IMR-90 (cell line): ENCODE measurements at regions not wholly inside any gene's neighbourhood (a gene's known extent, or its start where the extent isn't known, plus 50 kb on each side); places are given as distances from the start of the nearest gene placed in this dataset.

ENCODE experiments used
- ATAC-seq: fragments of 200-7000 bp; cut with Tn5 transposase; 2 replicates; pipeline ENCODE4 v1.9.1; 2020; ENCODE audit warnings: low read depth, mild to moderate bottlenecking, moderate library complexity
- BruUV-seq: library from RNA; stranded (reverse); fragments of 400-500 nt; replicated peaks from 2 replicates; lab custom pipeline; 2021; lab: Mats Ljungman, UMichigan
- CTCF ChIA-PET: fragments of 300-600 bp; formaldehyde crosslinking; extraction: SDS; loops from one replicate; lab custom pipeline; 2021; ENCODE audit warnings: antibody characterized with exemption; lab: Yijun Ruan, JAX
- POLR2A ChIA-PET: fragments of 300-600 bp; sonication (Branson Sonifier 250); formaldehyde crosslinking; loops from one replicate; lab custom pipeline; 2022; ENCODE audit warnings: antibody characterized with exemption; ENCODE audit not compliant: unreplicated experiment; lab: Charles Lee
- DNase-seq: peaks from one replicate; pipeline ENCODE4 v3.0.0; 2013
- H2AFZ ChIP-seq: replicated peaks from 2 replicates; pipeline ENCODE3; 2013; ENCODE audit warnings: low read length, mild to moderate bottlenecking; ENCODE audit not compliant: poor library complexity
- H2AK5ac ChIP-seq: 2 replicates; pipeline ENCODE4 v1.6.1; 2013; ENCODE audit warnings: low read depth, low read length, inconsistent platforms
- H2AK9ac ChIP-seq: replicated peaks from 2 replicates; pipeline ENCODE3; 2013; ENCODE audit warnings: mild to moderate bottlenecking, low read depth, low read length, moderate library complexity; ENCODE audit not compliant: poor library complexity
- H2BK120ac ChIP-seq: 2 replicates; pipeline ENCODE4 v1.6.1; 2013; ENCODE audit warnings: low read depth, low read length, inconsistent platforms
- H2BK15ac ChIP-seq: 3 replicates; pipeline ENCODE4 v1.6.1; 2013; ENCODE audit warnings: low read depth, low read length, inconsistent platforms
- H2BK20ac ChIP-seq: 2 replicates; pipeline ENCODE4 v1.6.1; 2013; ENCODE audit warnings: low read depth, mild to moderate bottlenecking, inconsistent platforms, low read length, moderate library complexity
- H2BK5ac ChIP-seq: 2 replicates; pipeline ENCODE4 v1.6.1; 2013; ENCODE audit warnings: mild to moderate bottlenecking, low read depth, low read length, inconsistent platforms; ENCODE audit not compliant: poor library complexity, severe bottlenecking
- H3K14ac ChIP-seq: replicated peaks from 2 replicates; pipeline ENCODE4 v1.6.1; 2013; ENCODE audit warnings: low read depth, low read length, inconsistent platforms
- H3K18ac ChIP-seq: 2 replicates; pipeline ENCODE4 v1.6.1; 2013; ENCODE audit warnings: low read depth, low read length, control low read depth
- H3K23ac ChIP-seq: 2 replicates; pipeline ENCODE4 v1.6.1; 2013; ENCODE audit warnings: low read depth, low read length, inconsistent platforms
- H3K27ac ChIP-seq: 2 replicates; pipeline ENCODE4 v1.5.1; 2013; ENCODE audit warnings: mild to moderate bottlenecking, control low read depth, low read length; ENCODE audit not compliant: insufficient read depth
- H3K27me3 ChIP-seq: 2 replicates; pipeline ENCODE4 v1.6.1; 2013; ENCODE audit warnings: low read length; ENCODE audit not compliant: control insufficient read depth, insufficient read depth
- H3K36me3 ChIP-seq: 2 replicates; pipeline ENCODE4 v1.6.1; 2013; ENCODE audit warnings: low read length, mixed read lengths; ENCODE audit not compliant: control insufficient read depth, insufficient read depth
- H3K4ac ChIP-seq: 2 replicates; pipeline ENCODE4 v1.6.1; 2013; ENCODE audit warnings: low read depth, low read length, inconsistent platforms
- H3K4me1 ChIP-seq: 2 replicates; pipeline ENCODE4 v1.6.1; 2013; ENCODE audit warnings: low read length, mixed read lengths; ENCODE audit not compliant: control insufficient read depth, insufficient read depth
- H3K4me2 ChIP-seq: 2 replicates; pipeline ENCODE4 v1.6.1; 2013; ENCODE audit warnings: low read depth, mild to moderate bottlenecking, control low read depth, low read length, moderate library complexity
- H3K4me3 ChIP-seq: 2 replicates; pipeline ENCODE4 v1.5.1; 2013; ENCODE audit warnings: low read depth, mild to moderate bottlenecking, control low read depth, low read length, moderate library complexity; ENCODE audit not compliant: insufficient read depth
- H3K56ac ChIP-seq: 2 replicates; pipeline ENCODE4 v1.6.1; 2013; ENCODE audit warnings: low read length, inconsistent platforms; ENCODE audit not compliant: insufficient read depth; ENCODE audit errors: extremely low read depth
- H3K79me1 ChIP-seq, 2 experiments: 2 replicates each; pipeline ENCODE4 v1.6.1; 2013; ENCODE audit warnings: low read length in 2 of 2, inconsistent platforms in 1 of 2, low read depth in 1 of 2
- H3K9ac ChIP-seq: 2 replicates; pipeline ENCODE4 v1.6.1; 2013; ENCODE audit warnings: low read depth, low read length, control low read depth
- H3K9me1 ChIP-seq: 2 replicates; pipeline ENCODE4 v1.6.1; 2013; ENCODE audit warnings: low read length, inconsistent platforms; ENCODE audit not compliant: insufficient read depth
- H3K9me3 ChIP-seq: 2 replicates; pipeline ENCODE4 v1.6.1; 2013; ENCODE audit warnings: low read length; ENCODE audit not compliant: control insufficient read depth, insufficient read depth
- H4K20me1 ChIP-seq: 2 replicates; pipeline ENCODE4 v1.6.1; 2013; ENCODE audit warnings: low read length, inconsistent platforms; ENCODE audit not compliant: insufficient read depth
- H4K5ac ChIP-seq: 2 replicates; pipeline ENCODE4 v1.6.1; 2013; ENCODE audit warnings: mild to moderate bottlenecking, low read depth, low read length, control low read depth
- H4K8ac ChIP-seq, 2 experiments: 2 replicates each; pipeline ENCODE4 v1.6.1; 2013; ENCODE audit warnings: low read depth in 2 of 2, low read length in 2 of 2, control low read depth in 1 of 2, inconsistent platforms in 1 of 2
- H4K91ac ChIP-seq: 2 replicates; pipeline ENCODE4 v1.6.1; 2013; ENCODE audit warnings: low read depth, low read length, inconsistent platforms; ENCODE audit not compliant: insufficient read depth
- BHLHE40 ChIP-seq: fragments of 150-350 bp; IDR thresholded peaks from 2 replicates; pipeline ENCODE4 v1.6.1; 2016; ENCODE audit warnings: mild to moderate bottlenecking, low read depth, low read length
- CEBPB ChIP-seq: IDR thresholded peaks from 2 replicates; pipeline ENCODE4 v1.6.1; 2012; ENCODE audit warnings: low read depth, low read length, improper control_type of control experiment
- CHD1 ChIP-seq: IDR thresholded peaks from 2 replicates; pipeline ENCODE4 v1.6.1; 2012; ENCODE audit warnings: low read depth, low read length, improper control_type of control experiment
- ELK1 ChIP-seq: fragments of 150-350 bp; IDR thresholded peaks from 2 replicates; pipeline ENCODE4 v1.6.1; 2016; ENCODE audit warnings: low read depth, mild to moderate bottlenecking, low read length, moderate library complexity, borderline replicate concordance
- FOS ChIP-seq: fragments of 150-350 bp; IDR thresholded peaks from 2 replicates; pipeline ENCODE4 v1.6.1; 2016; ENCODE audit warnings: low read depth, low read length
- MAZ ChIP-seq: IDR thresholded peaks from 2 replicates; pipeline ENCODE4 v1.6.1; 2012; ENCODE audit warnings: low read depth, mild to moderate bottlenecking, low read length, improper control_type of control experiment, moderate library complexity, borderline replicate concordance
- NFE2L2 ChIP-seq: fragments of 150-350 bp; IDR thresholded peaks from 2 replicates; pipeline ENCODE4 v1.6.1; 2016; ENCODE audit warnings: low read depth, mild to moderate bottlenecking, low read length
- POLR2A ChIP-seq: IDR thresholded peaks from 2 replicates; pipeline ENCODE4 v1.6.1; 2012; ENCODE audit warnings: mild to moderate bottlenecking, low read depth, low read length
- RAD21 ChIP-seq: IDR thresholded peaks from 2 replicates; pipeline ENCODE4 v1.6.1; 2012; ENCODE audit warnings: low read length, improper control_type of control experiment
- WGBS, 2 experiments: methylation state at CpG; one replicate each; pipeline versions ENCODE4 v1.1.5 to v1.1.7; 2013; ENCODE audit warnings: missing lambda C conversion rate in 2 of 2; ENCODE audit not compliant: insufficient read length in 1 of 2; ENCODE audit errors: extremely low coverage in 2 of 2; 5-methylcytosine and 5-hydroxymethylcytosine counted together
- dilution Hi-C: fragments of 300-500 bp; cut with HindIII; formaldehyde crosslinking; loops from one replicate; pipeline ENCODE4 v1.14.3; 2018; ENCODE audit warnings: low sequenced_read_pairs; ENCODE audit not compliant: unreplicated experiment
- in situ Hi-C: fragments of 300-500 bp; cut with MboI; formaldehyde crosslinking; loops from 3 replicates; pipeline ENCODE4 v1.14.3; 2019; ENCODE audit warnings: low sequenced_read_pairs, inconsistent platforms, mixed read lengths
- intact Hi-C: fragments of 100-400 bp; cut with micrococcal nuclease; formaldehyde crosslinking; loops from 2 replicates; pipeline ENCODE4 v1.10.0; 2022

- Histone ChIP-seq H2BK120ac (no peak overlapping the region), H3K23ac (no peak overlapping the region), H3K9ac (no peak overlapping the region), H3K56ac (no peak overlapping the region), H3K36me3 (no peaks in the 10 kb centered on the region), H3K14ac (no peak overlapping the region), H4K5ac (no peak overlapping the region), H4K8ac (no peak overlapping the region), H3K4ac (no peak overlapping the region), H3K9me1 (no peaks in the 10 kb centered on the region), H4K20me1 (no peaks in the 10 kb centered on the region), H2AK9ac (no peak overlapping the region), H4K91ac (no peak overlapping the region), H3K4me3 (no peak overlapping the region), H2BK15ac (no peak overlapping the region), H2BK5ac (no peak overlapping the region), H3K4me1 (no peaks in the 10 kb centered on the region), H3K27ac (no peak overlapping the region), H2BK20ac (no peak overlapping the region), H2AFZ (no peak overlapping the region), H2AK5ac (no peak overlapping the region), H3K9me3 (0 out of 2 replicates have a peak, but pooled peaks cover 2% of the 10 kb centered on the region), H3K79me1 (no peaks in the 10 kb centered on the region), H3K18ac (no peak overlapping the region), H3K27me3 (no peaks in the 10 kb centered on the region), H3K4me2 (no peak overlapping the region)
- in situ Hi-C loops: no loop called here
- intact Hi-C loops: no loop called here
- TF ChIP-seq RAD21 (no peak), CEBPB (no peak), MAZ (no peak), BHLHE40 (no peak), POLR2A (no peak), FOS (no peak), ELK1 (no peak), CHD1 (no peak), NFE2L2 (no peak)
- WGBS, 2 experiments: 42% methylated on average over 2 of the region's 3 CpGs; no CpG with 5 or more reads in 1 of the 2 experiments
- dilution Hi-C loops: no loop called here
- DNase-seq (no peak), ATAC-seq (no peak)
- ChIA-PET POLR2A (no interaction called here), CTCF (no interaction called here)
- BruUV-seq: no TSS peak
Measured at GRCh38 chr2:7132753-7133152, 215.5 kb downstream of the RNF144A start.
